ENCODE measurements at regions not wholly inside any gene's neighbourhood (a gene's known extent, or its start where the extent isn't known, plus 50 kb on each side); places are given as distances from the start of the nearest gene placed in this dataset.

DNA sequence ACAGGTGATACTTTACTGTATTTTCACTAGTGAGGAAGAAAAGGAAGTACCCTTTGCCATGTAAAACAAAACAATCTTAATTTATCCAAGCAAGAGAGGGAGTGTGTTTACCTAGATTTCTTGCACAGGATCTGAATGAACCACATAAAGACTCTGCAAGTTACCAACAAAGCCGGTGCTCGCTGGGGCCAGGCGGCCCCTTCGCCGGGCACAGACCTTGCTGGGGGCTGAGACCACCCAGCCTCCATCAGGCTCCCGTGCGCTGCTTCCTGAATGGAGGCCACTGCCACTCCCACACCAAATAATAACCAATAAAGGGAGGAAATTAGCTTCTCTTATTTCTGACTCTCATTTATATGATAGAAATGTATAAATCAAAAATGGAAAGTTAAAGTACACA is 625.0 kb upstream of the ADARB2 start:
- Histone ChIP-seq H3K36me3 (ENCODE audit: control insufficient read depth in 2 of 3, insufficient read depth in 3 of 3, low read length in 3 of 3) (no peaks in the 10 kb centered on the region), H3K27me3 (ENCODE audit: control insufficient read depth in 2 of 2, insufficient read depth in 2 of 2, low read length in 2 of 2) (no peaks in the 10 kb centered on the region), H3K4me1 (ENCODE audit: control insufficient read depth in 2 of 2, insufficient read depth in 2 of 2, low read length in 2 of 2) (no peaks in the 10 kb centered on the region), H3K9me3 (ENCODE audit: control insufficient read depth in 2 of 3, low read length in 3 of 3) (no peaks in the 10 kb centered on the region), H3K4me3 (ENCODE audit: low read length) (no peak overlapping the region), H3K27ac (ENCODE audit: low read depth, low read length) (no peak overlapping the region)
- Mint-ChIP-seq H3K9me3 (peaks cover 0 to 7% (median 0%) of the 10 kb centered on the region in 11 donors), H3K27me3 (peaks cover 0 to 22% (median 3%) of the 10 kb centered on the region in 5 donors), H3K27ac (no peak overlapping the region), H3K4me1 (no peaks in the 10 kb centered on the region), H3K36me3 (peaks cover 0 to 5% (median 0%) of the 10 kb centered on the region in 5 donors), H3K4me3 (no peak overlapping the region)
- CTCF ChIA-PET, result no interaction called here
- POLR2A ChIA-PET, result no interaction called here
- DNase-seq (no peak), ATAC-seq (no peak)
- intact Hi-C loops (cut with micrococcal nuclease), result no loop called here

- Histone ChIP-seq H3K36me3 (ENCODE audit: control insufficient read depth in 2 of 3, insufficient read depth in 3 of 3, low read length in 3 of 3) (no peaks in the 10 kb centered on the region), H3K27me3 (ENCODE audit: control insufficient read depth in 2 of 2, insufficient read depth in 2 of 2, low read length in 2 of 2) (no peaks in the 10 kb centered on the region), H3K4me1 (ENCODE audit: control insufficient read depth in 2 of 2, insufficient read depth in 2 of 2, low read length in 2 of 2) (no peaks in the 10 kb centered on the region), H3K9me3 (ENCODE audit: control insufficient read depth in 2 of 3, low read length in 3 of 3) (no peaks in the 10 kb centered on the region), H3K27ac (ENCODE audit: low read depth, low read length) (no peak overlapping the region), H3K4me3 (ENCODE audit: low read length) (no peak overlapping the region)
- Mint-ChIP-seq H3K4me3 (no peak overlapping the region), H3K4me1 (no peaks in the 10 kb centered on the region), H3K27ac (no peak overlapping the region), H3K36me3 (no peaks in the 10 kb centered on the region), H3K27me3 (peaks cover 0 to 23% (median 7%) of the 10 kb centered on the region in 5 donors), H3K9me3 (peaks cover 0 to 5% (median 0%) of the 10 kb centered on the region in 11 donors)
- intact Hi-C loops (cut with micrococcal nuclease), result no loop called here
- ATAC-seq (no peak), DNase-seq (no peak)
- POLR2A ChIA-PET, result no interaction called here
- CTCF ChIA-PET, result no interaction called here
Observed at GRCh38 chr10:2358586-2358985, 621.3 kb upstream of the ADARB2 start.

DNA sequence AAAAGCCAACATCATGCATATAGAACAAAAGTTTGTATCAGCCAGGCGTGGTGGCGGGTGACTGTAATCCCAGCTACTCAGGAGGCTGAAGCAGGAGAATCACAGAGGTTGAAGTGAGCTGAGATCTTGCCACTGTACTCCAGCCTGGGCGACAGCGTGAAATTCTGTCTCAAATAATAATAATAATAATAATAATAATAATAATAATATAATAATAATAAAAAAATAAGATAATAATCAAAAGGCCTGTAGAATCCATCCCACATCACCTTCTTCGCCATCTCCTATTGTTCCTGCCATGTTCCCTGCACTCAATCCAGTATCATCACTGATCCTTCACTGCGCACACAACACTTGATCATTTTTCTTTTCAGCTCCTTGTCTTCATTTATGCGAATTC is 619.3 kb upstream of the ADARB2 start:
- ChIA-PET POLR2A (no interaction called here), CTCF (no interaction called here)
- Mint-ChIP-seq H3K4me3 (no peak overlapping the region), H3K27ac (no peak overlapping the region), H3K9me3 (peaks cover 0 to 5% (median 0%) of the 10 kb centered on the region in 11 donors), H3K27me3 (peaks cover 0 to 23% (median 7%) of the 10 kb centered on the region in 5 donors), H3K4me1 (no peaks in the 10 kb centered on the region), H3K36me3 (no peaks in the 10 kb centered on the region)
- Histone ChIP-seq H3K4me1 (ENCODE audit: control insufficient read depth in 2 of 2, insufficient read depth in 2 of 2, low read length in 2 of 2) (no peaks in the 10 kb centered on the region), H3K9me3 (ENCODE audit: control insufficient read depth in 2 of 3, low read length in 3 of 3) (no peaks in the 10 kb centered on the region), H3K27me3 (ENCODE audit: control insufficient read depth in 2 of 2, insufficient read depth in 2 of 2, low read length in 2 of 2) (no peaks in the 10 kb centered on the region), H3K36me3 (ENCODE audit: control insufficient read depth in 2 of 3, insufficient read depth in 3 of 3, low read length in 3 of 3) (no peaks in the 10 kb centered on the region), H3K4me3 (ENCODE audit: low read length) (no peak overlapping the region), H3K27ac (ENCODE audit: low read depth, low read length) (no peak overlapping the region)
- ATAC-seq (no peak), DNase-seq (no peak)
- intact Hi-C loops (cut with micrococcal nuclease), result no loop called here

- no peaks in the 10 kb centered on the region for H3K9me3 ChIP-seq (ENCODE audit: control insufficient read depth in 2 of 3, low read length in 3 of 3)
- DNase-seq, result no peak
- H3K4me3 ChIP-seq (ENCODE audit: low read length), result no peak overlapping the region
- H3K27ac ChIP-seq (ENCODE audit: low read depth, low read length), result no peak overlapping the region
- H3K36me3 ChIP-seq (ENCODE audit: control insufficient read depth in 2 of 3, insufficient read depth in 3 of 3, low read length in 3 of 3), result no peaks in the 10 kb centered on the region
- no peaks in the 10 kb centered on the region for H3K9me3 Mint-ChIP-seq
- no peaks in the 10 kb centered on the region for H3K4me1 Mint-ChIP-seq
- no peak for ATAC-seq
- H3K4me3 Mint-ChIP-seq, result no peak overlapping the region
- H3K27ac Mint-ChIP-seq, result no peak overlapping the region
- CTCF ChIA-PET, result no interaction called here
- H3K27me3 Mint-ChIP-seq, result peaks cover 0 to 10% (median 7%) of the 10 kb centered on the region in 5 donors
- intact Hi-C loops (cut with micrococcal nuclease), result no loop called here
- H3K4me1 ChIP-seq (ENCODE audit: control insufficient read depth in 2 of 2, insufficient read depth in 2 of 2, low read length in 2 of 2), result no peaks in the 10 kb centered on the region
- no peaks in the 10 kb centered on the region for H3K36me3 Mint-ChIP-seq
- POLR2A ChIA-PET, result no interaction called here
- no peaks in the 10 kb centered on the region for H3K27me3 ChIP-seq (ENCODE audit: control insufficient read depth in 2 of 2, insufficient read depth in 2 of 2, low read length in 2 of 2)
Observed at GRCh38 chr10:2351566-2351965, 614.2 kb upstream of the ADARB2 start.

DNA sequence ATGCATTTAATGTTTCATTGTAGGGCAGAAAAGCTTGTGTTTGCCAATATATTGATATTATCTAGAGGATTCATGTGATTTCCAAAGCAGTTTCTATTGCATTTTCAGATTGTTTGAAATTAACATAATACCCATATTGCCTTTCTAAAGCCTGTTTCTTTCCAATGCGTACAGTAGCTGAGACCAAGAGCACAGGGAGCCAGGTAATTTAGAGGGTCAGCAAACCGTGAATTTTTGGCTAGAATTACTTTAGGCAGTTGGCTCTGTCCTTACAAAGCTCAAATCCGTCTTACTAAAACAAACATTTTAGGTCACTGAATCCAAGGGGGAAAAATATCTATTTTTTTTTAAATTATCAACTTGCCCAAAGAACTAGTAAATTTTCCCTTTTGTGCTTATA is 604.9 kb upstream of the ADARB2 start:
- DNase-seq (no peak), ATAC-seq (no peak)
- H3K27me3 ChIP-seq (ENCODE audit: control insufficient read depth in 2 of 2, insufficient read depth in 2 of 2, low read length in 2 of 2), result no peaks in the 10 kb centered on the region
- CTCF ChIA-PET, result interaction anchor here (0.6 kb wide), 1 partner anchor 284 kb away, joined by 3 read pairs; no protein-coding TSS in a partner anchor
- Mint-ChIP-seq H3K4me3 (no peak overlapping the region), H3K36me3 (no peaks in the 10 kb centered on the region), H3K27me3 (peaks cover 0 to 35% (median 16%) of the 10 kb centered on the region in 5 donors), H3K27ac (no peak overlapping the region), H3K4me1 (no peaks in the 10 kb centered on the region), H3K9me3 (peaks cover 0 to 4% (median 0%) of the 10 kb centered on the region in 11 donors)
- no peak overlapping the region for H3K4me3 ChIP-seq (ENCODE audit: low read length)
- POLR2A ChIA-PET, result no interaction called here
- no peak overlapping the region for H3K27ac ChIP-seq (ENCODE audit: low read depth, low read length)
- intact Hi-C loops (cut with micrococcal nuclease), result no loop called here
- H3K4me1 ChIP-seq (ENCODE audit: control insufficient read depth in 2 of 2, insufficient read depth in 2 of 2, low read length in 2 of 2), result no peaks in the 10 kb centered on the region
- no peaks in the 10 kb centered on the region for H3K9me3 ChIP-seq (ENCODE audit: control insufficient read depth in 2 of 3, low read length in 3 of 3)
- no peaks in the 10 kb centered on the region for H3K36me3 ChIP-seq (ENCODE audit: control insufficient read depth in 2 of 3, insufficient read depth in 3 of 3, low read length in 3 of 3)

DNA sequence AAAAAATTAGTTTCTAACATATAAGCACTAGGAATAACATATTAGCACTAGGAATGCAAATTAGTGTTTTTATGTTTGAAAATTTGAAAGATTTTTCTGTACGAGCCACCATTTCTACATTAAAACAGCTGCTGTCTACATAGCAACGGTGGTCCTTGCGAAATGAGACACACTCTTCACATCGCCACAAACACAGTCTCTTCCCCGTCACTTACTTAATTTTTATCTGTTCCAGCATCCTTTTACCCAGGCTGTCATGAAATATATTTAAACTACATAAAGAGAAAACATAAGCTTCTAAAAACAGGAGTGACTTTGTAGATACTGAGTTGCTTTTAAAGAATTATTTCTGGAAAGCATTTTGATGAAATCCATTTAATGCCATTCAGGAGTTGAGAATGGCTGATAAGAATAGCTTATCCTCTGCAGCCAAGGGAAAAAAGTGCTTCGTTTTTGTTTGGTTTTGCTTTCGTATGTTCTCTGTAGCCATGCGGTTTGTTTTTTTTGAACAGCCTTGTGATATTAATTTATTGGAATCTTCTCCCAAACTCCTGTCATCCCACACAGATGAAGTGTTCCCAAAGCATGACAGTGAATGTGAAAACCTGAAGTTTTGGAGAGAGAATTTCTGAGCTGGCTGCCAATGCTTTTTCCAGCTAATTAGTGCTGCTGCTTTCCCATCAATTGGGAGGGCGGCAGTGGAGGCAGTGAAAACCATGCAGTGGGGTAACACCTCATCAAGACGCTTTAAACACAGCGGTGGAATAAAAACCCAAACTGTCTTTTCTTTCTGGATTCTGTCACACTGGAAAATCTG is 603.7 kb upstream of the ADARB2 start:
- no peaks in the 10 kb centered on the region for H3K4me1 ChIP-seq (ENCODE audit: control insufficient read depth in 2 of 2, insufficient read depth in 2 of 2, low read length in 2 of 2)
- no peak overlapping the region for H3K27ac ChIP-seq (ENCODE audit: low read depth, low read length)
- H3K27me3 ChIP-seq (ENCODE audit: control insufficient read depth in 2 of 2, insufficient read depth in 2 of 2, low read length in 2 of 2), result no peaks in the 10 kb centered on the region
- CTCF ChIA-PET, result no interaction called here
- H3K4me3 ChIP-seq (ENCODE audit: low read length), result no peak overlapping the region
- H3K4me1 Mint-ChIP-seq, result no peaks in the 10 kb centered on the region
- no peaks in the 10 kb centered on the region for H3K36me3 ChIP-seq (ENCODE audit: control insufficient read depth in 2 of 3, insufficient read depth in 3 of 3, low read length in 3 of 3)
- H3K27ac Mint-ChIP-seq, result no peak overlapping the region
- H3K9me3 ChIP-seq (ENCODE audit: control insufficient read depth in 2 of 3, low read length in 3 of 3), result no peaks in the 10 kb centered on the region
- no peak for DNase-seq
- POLR2A ChIA-PET, result no interaction called here
- peaks cover 0 to 4% (median 0%) of the 10 kb centered on the region in 11 donors for H3K9me3 Mint-ChIP-seq
- peaks cover 0 to 28% (median 16%) of the 10 kb centered on the region in 5 donors for H3K27me3 Mint-ChIP-seq
- H3K4me3 Mint-ChIP-seq, result no peak overlapping the region
- intact Hi-C loops (cut with micrococcal nuclease), result no loop called here
- no peak for ATAC-seq
- H3K36me3 Mint-ChIP-seq, result no peaks in the 10 kb centered on the region

- Mint-ChIP-seq H3K27ac (no peak overlapping the region), H3K27me3 (peaks cover 0 to 7% (median 0%) of the 10 kb centered on the region in 5 donors), H3K4me1 (no peaks in the 10 kb centered on the region), H3K36me3 (no peaks in the 10 kb centered on the region), H3K9me3 (no peaks in the 10 kb centered on the region), H3K4me3 (no peak overlapping the region)
- H3K27ac ChIP-seq (ENCODE audit: low read depth, low read length), result no peak overlapping the region
- H3K4me1 ChIP-seq (ENCODE audit: control insufficient read depth in 2 of 2, insufficient read depth in 2 of 2, low read length in 2 of 2), result no peaks in the 10 kb centered on the region
- no peaks in the 10 kb centered on the region for H3K9me3 ChIP-seq (ENCODE audit: control insufficient read depth in 2 of 3, low read length in 3 of 3)
- intact Hi-C loops (cut with micrococcal nuclease), result no loop called here
- POLR2A ChIA-PET, result no interaction called here
- CTCF ChIA-PET, result no interaction called here
- ATAC-seq (no peak), DNase-seq (no peak)
- H3K4me3 ChIP-seq (ENCODE audit: low read length), result no peak overlapping the region
- H3K27me3 ChIP-seq (ENCODE audit: control insufficient read depth in 2 of 2, insufficient read depth in 2 of 2, low read length in 2 of 2), result no peaks in the 10 kb centered on the region
- H3K36me3 ChIP-seq (ENCODE audit: control insufficient read depth in 2 of 3, insufficient read depth in 3 of 3, low read length in 3 of 3), result no peaks in the 10 kb centered on the region
Observed at GRCh38 chr10:2335626-2336025, 598.3 kb upstream of the ADARB2 start.

All from naive thymus-derived CD4-positive, alpha-beta T cell (primary cell).